SHP77 treated with DMSO at 0.1 percent for 48 hours (cell line): ENCODE measurements at regions not wholly inside any gene's neighbourhood (a gene's known extent, or its start where the extent isn't known, plus 50 kb on each side); places are given as distances from the start of the nearest gene placed in this dataset.

Experiments
- DNase-seq: peaks from one replicate; lab custom pipeline; 2025; lab: John Stamatoyannopoulos, UW

GRCh38 chr1:30291526-30291925 is 431.9 kb downstream of the MATN1 start:
- DNase-seq, result no peak

GRCh38 chr1:30290581-30290980 is 432.8 kb downstream of the MATN1 start:
- no peak for DNase-seq

DNA sequence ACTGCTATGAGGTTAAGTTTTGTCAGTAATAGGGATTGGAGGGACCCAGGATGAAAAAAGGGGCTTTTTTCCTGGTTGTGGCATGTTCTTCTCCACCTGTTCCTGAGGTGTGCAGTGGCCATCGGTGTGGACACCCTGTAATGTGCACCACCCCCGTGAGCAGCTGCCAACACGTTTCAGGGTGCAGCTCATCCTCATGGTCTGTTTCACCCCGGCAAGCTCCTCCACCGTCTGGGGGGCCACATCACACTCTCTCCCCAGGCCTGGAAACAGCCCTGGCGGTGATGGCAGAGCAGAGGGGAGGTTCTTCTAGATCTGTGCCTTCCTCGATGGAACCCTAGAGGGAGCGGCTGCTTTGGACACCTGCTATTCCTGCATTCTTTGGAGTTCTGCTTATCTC is 435.4 kb downstream of the MATN1 start:
- DNase-seq, result no peak

- DNase-seq, result no peak
Observed at GRCh38 chr1:30286988-30287839, 436.2 kb downstream of the MATN1 start.

GRCh38 chr1:30286241-30286987 is 437.0 kb downstream of the MATN1 start:
- DNase-seq, result peak; percentile 21

GRCh38 chr1:30285501-30285932 is 437.9 kb downstream of the MATN1 start:
- DNase-seq, result no peak

DNA sequence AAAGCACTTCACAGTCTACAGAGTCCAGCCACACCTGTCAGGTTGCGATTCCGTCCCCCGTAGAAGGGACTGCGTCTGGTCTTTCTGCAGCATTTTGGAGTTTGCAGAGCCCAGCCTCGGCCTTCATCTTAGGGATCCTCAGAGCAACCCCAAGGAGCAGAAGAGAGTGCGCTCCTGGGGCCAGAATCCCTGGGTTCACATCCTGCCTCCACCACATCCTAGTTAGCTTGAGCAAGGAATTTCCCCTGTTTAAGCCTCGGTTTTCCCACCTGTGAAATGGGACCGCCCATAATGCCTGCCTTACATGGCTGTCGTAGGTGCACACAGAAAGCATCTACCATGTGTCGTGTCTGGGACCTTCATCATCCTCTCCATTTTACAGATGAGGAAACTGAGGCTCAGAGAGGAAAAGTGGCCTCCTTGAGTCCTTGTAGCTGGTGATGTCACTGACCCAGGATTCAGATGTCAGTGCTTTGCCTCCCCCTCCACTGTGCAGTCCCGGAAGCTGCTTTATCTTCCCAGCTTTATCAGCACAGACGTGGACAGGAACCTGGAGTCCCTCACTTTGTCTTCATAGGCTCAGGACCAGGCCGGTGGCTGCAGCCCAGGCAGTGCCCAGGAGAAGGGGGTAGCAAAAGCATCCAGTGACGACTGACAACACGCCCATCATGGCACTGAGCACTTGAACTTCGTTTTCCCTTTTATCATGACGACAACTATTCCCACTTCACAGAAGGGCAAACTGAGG is 438.5 kb downstream of the MATN1 start:
- DNase-seq, result no peak

GRCh38 chr1:30284226-30284625 is 439.2 kb downstream of the MATN1 start:
- DNase-seq, result no peak

DNA sequence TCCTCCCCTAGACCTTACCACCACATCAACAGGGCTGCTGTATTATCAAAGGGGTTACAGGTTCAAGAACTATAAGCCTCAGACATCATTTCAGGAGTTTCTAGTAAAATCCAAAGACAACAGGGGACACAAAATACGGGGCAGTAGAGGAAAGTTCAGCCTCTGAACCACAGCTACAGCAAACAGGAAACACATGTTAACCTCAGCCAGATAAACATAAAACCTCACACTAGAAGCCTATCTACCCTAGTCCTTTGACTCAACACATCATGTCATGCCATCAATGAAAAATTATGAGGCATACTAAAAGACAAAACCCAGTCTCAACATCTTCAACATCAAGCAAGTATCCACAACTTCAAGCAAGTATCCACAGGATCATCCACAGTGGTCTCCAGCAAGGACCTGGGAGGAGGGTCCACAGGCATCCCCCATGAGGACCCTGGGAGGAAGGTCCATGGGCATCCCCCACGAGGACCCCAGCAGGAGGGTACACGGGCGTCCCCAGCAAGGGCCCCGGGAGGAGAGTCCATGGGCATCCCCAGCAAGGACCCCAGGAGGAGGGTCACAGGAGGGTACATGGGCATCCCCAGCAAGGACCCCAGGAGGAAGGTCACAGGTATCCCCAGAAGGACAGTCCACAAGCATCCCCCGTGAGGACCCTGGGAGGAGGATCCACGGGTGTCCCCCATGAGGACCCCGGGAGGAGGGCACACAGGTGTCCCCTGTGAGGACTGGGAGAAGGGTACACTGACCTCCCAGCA is 440.0 kb downstream of the MATN1 start:
- DNase-seq, result no peak

GRCh38 chr1:30280572-30280971 is 442.8 kb downstream of the MATN1 start:
- no peak for DNase-seq

GRCh38 chr1:30277911-30278310 is 445.5 kb downstream of the MATN1 start:
- DNase-seq, result no peak

GRCh38 chr1:30277415-30277814 is 446.0 kb downstream of the MATN1 start:
- no peak for DNase-seq

GRCh38 chr1:30275926-30276764 is 447.2 kb downstream of the MATN1 start:
- no peak for DNase-seq

GRCh38 chr1:30274976-30275621 is 448.3 kb downstream of the MATN1 start:
- DNase-seq, result no peak

- no peak for DNase-seq
Observed at GRCh38 chr1:30274173-30274970, 449.0 kb downstream of the MATN1 start.

- no peak for DNase-seq
Observed at GRCh38 chr1:30273456-30273855, 449.9 kb downstream of the MATN1 start.

DNA sequence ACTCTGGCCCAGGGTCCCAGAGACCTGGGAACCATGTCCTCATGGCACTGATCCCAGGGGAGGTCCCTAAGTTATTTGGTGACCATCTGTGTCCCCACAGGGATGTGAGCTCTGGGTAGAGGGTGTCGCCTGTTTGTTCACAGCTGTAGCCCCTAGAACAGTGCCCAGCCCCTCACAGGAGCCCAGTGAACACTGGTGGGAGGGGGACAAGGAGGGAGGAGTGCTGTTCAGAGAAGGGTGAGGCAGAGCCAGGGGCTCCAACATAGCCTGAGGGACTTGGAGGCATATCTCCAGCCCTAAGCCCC is 450.4 kb downstream of the MATN1 start:
- no peak for DNase-seq

- no peak for DNase-seq
Observed at GRCh38 chr1:30272277-30273020, 450.9 kb downstream of the MATN1 start.
